Activated naive CD4-positive, alpha-beta T cell treated with anti-CD3 and anti-CD28 coated beads, Interleukin-2, amount 50 U/mL, for 24 hours (primary cell): ENCODE measurements at regions not wholly inside any gene's neighbourhood (a gene's known extent, or its start where the extent isn't known, plus 50 kb on each side); places are given as distances from the start of the nearest gene placed in this dataset.
"Not testable (repeated sequence)": the region's sequence is repeated elsewhere in the genome, so short reads cannot be mapped to it uniquely, and the experiment has no call there.

Experiments used
- H3K27ac Mint-ChIP-seq: one replicate; pipeline ENCODE4 v1.8.0; 2021; ENCODE audit warnings: mild to moderate bottlenecking, mixed read lengths
- H3K27me3 Mint-ChIP-seq: one replicate; pipeline ENCODE4 v1.8.0; 2021; ENCODE audit warnings: mixed read lengths
- H3K36me3 Mint-ChIP-seq: one replicate; pipeline ENCODE4 v1.8.0; 2021; ENCODE audit warnings: mixed read lengths
- H3K4me1 Mint-ChIP-seq: one replicate; pipeline ENCODE4 v1.8.0; 2021; ENCODE audit warnings: mixed read lengths
- H3K4me3 Mint-ChIP-seq: one replicate; pipeline ENCODE4 v1.8.0; 2021; ENCODE audit warnings: mild to moderate bottlenecking, mixed read lengths
- H3K9me3 Mint-ChIP-seq: one replicate; pipeline ENCODE4 v1.8.0; 2021; ENCODE audit warnings: mixed read lengths

- Mint-ChIP-seq H3K9me3 (peaks cover 12% of the 10 kb centered on the region), H3K36me3 (no peaks in the 10 kb centered on the region), H3K4me1 (no peaks in the 10 kb centered on the region), H3K27ac (no peak overlapping the region), H3K27me3 (no peaks in the 10 kb centered on the region), H3K4me3 (no peak overlapping the region)
These were observed 1640.7 kb downstream of the C4orf33 start for GRCh38 chr4:130736436-130737185.

DNA sequence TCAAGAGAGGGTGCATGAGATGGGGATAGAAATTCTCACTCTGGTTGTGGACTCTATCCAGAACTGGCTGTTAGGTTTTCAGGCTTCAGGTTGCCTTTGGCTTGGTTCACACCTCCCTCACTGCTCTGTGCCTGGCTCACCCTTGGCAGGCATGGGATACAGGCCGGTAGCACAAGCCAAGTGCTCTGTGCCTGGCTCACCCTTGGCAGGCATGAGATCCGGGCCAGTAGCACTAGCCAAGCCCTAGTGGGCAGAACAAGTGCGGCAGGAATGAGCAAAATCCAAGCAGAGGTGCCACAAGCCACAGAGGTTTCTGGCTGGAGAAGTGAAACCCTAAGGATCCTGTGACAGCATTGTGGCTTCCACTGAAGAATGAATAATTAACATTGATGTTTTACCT, 1642.3 kb downstream of the C4orf33 start:
- no peak overlapping the region for H3K4me3 Mint-ChIP-seq
- no peak overlapping the region for H3K27ac Mint-ChIP-seq
- H3K9me3 Mint-ChIP-seq, result peaks cover 8% of the 10 kb centered on the region
- H3K4me1 Mint-ChIP-seq, result no peaks in the 10 kb centered on the region
- no peaks in the 10 kb centered on the region for H3K27me3 Mint-ChIP-seq
- H3K36me3 Mint-ChIP-seq, result no peaks in the 10 kb centered on the region

- H3K27me3 Mint-ChIP-seq, result no peaks in the 10 kb centered on the region
These were observed 1651.9 kb downstream of the C4orf33 start for GRCh38 chr4:130747842-130748241.

GRCh38 chr4:130753926-130754325, 1658.0 kb downstream of the C4orf33 start:
- Mint-ChIP-seq H3K9me3 (peaks cover 5% of the 10 kb centered on the region), H3K27me3 (no peaks in the 10 kb centered on the region), H3K36me3 (no peaks in the 10 kb centered on the region), H3K4me1 (no peaks in the 10 kb centered on the region), H3K27ac (no peak overlapping the region), H3K4me3 (no peak overlapping the region)

More at GRCh38 chr4:130747842-130748241, 1651.9 kb downstream of the C4orf33 start:
- Mint-ChIP-seq H3K36me3 (no peaks in the 10 kb centered on the region), H3K4me3 (no peak overlapping the region), H3K4me1 (no peaks in the 10 kb centered on the region), H3K27ac (no peak overlapping the region), H3K9me3 (no peaks in the 10 kb centered on the region)

DNA sequence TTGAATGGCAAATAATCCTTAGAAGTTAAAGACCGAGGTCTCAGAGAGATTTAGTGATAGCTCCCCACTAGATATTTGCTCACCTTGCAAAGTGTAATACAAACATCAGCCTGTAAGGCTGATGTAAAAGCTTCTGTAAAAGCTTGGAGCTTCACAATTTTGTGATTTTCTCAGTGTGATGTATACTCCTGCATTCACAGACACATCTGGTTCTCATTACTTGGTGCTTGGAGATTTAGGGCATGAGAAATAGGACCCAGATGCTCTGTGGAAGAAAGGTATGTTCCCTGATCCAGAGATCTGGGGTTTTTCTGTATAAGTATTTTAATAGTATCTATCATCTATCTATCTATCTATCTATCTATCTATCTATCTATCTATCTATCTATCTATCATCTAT, 1664.3 kb downstream of the C4orf33 start:
- Mint-ChIP-seq H3K4me3 (no peak overlapping the region), H3K27me3 (no peaks in the 10 kb centered on the region), H3K27ac (no peak overlapping the region), H3K9me3 (peaks cover 4% of the 10 kb centered on the region), H3K36me3 (no peaks in the 10 kb centered on the region), H3K4me1 (no peaks in the 10 kb centered on the region)

DNA sequence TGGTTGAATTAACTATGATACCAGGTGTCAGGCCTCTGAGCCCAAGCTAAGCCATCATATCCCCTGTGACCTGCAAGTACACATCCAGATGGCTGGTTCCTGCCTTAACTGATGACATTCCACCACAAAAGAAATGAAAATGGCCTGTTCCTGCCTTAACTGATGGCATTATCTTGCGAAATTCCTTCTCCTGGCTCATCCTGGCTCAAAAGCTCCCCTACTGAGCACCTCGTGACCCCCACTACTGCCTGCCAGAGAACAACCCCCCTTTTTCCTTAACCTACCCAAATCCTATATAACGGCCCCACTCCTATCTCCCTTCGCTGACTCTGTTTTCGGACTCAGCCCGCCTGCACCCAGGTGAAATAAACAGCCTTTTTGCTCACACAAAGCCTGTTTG, 1671.4 kb downstream of the C4orf33 start:
- not testable (repeated sequence) for H3K9me3 Mint-ChIP-seq, H3K27ac Mint-ChIP-seq, H3K4me1 Mint-ChIP-seq, H3K36me3 Mint-ChIP-seq, H3K4me3 Mint-ChIP-seq, H3K27me3 Mint-ChIP-seq

DNA sequence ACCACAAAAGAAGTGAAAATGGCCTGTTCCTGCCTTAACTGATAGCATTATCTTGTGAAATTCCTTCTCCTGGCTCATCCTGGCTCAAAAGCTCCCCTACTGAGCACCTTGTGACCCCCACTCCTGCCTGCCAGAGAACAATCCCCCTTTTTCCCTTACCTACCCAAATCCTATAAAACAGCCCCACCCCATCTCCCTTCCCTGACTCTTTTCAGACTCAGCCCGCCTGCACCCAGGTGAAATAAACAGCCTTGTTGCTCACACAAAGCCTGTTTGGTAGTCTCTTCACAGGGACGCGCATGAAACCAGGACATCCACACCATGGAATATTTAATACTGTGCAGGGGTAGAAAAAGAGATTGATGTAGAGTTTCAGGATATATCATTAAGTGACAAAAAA, 1677.0 kb downstream of the C4orf33 start:
- H3K9me3 Mint-ChIP-seq, H3K27ac Mint-ChIP-seq, H3K36me3 Mint-ChIP-seq, H3K4me1 Mint-ChIP-seq, H3K4me3 Mint-ChIP-seq, H3K27me3 Mint-ChIP-seq: not testable (repeated sequence)

- Mint-ChIP-seq H3K4me1 (no peaks in the 10 kb centered on the region), H3K27me3 (no peaks in the 10 kb centered on the region), H3K4me3 (no peak overlapping the region), H3K9me3 (peaks cover 11% of the 10 kb centered on the region), H3K27ac (no peak overlapping the region), H3K36me3 (no peaks in the 10 kb centered on the region)
These were observed 1712.5 kb downstream of the C4orf33 start for GRCh38 chr4:130808492-130808891.

DNA sequence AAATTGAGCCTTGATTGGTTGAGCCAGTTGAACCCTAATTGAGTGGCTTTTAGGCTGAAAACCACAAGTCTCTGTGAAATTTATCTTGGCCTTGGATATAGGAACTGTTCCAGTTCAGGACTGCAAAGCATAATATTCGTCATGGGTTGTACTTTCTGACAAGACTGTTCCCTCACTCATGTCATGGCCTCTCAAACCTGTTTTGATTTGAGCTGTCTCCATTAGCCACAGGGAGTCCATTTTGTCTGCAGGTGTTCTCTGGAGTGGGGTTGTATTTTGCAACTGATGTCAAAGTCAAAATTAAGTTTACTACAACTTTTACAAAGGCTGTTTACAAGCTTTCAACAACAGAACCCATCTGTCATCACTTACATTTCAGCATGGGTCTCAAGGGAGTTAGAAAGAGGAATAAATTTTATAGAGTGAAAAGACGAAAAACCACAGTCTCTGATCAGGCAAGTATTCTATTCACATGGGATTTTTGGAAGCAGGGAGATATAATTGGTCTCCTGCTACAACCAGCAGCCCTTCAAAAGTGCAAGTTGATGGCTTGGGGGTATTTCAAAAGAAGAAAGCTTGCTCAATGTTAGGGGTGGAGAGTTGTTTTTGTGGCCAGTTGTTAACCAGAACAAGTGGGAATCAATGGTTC, 1716.3 kb downstream of the C4orf33 start:
- Mint-ChIP-seq H3K27me3 (no peaks in the 10 kb centered on the region), H3K36me3 (no peaks in the 10 kb centered on the region), H3K9me3 (peaks cover 3% of the 10 kb centered on the region), H3K4me3 (no peak overlapping the region), H3K4me1 (no peaks in the 10 kb centered on the region), H3K27ac (no peak overlapping the region)

- H3K36me3 Mint-ChIP-seq, result no peaks in the 10 kb centered on the region
- H3K27ac Mint-ChIP-seq, result no peak overlapping the region
- H3K27me3 Mint-ChIP-seq, result no peaks in the 10 kb centered on the region
- H3K9me3 Mint-ChIP-seq, result peaks cover 3% of the 10 kb centered on the region
- H3K4me3 Mint-ChIP-seq, result no peak overlapping the region
- H3K4me1 Mint-ChIP-seq, result no peaks in the 10 kb centered on the region
These were observed 1718.9 kb downstream of the C4orf33 start for GRCh38 chr4:130814896-130815295.

- Mint-ChIP-seq H3K27ac (no peak overlapping the region), H3K27me3 (no peaks in the 10 kb centered on the region), H3K4me1 (no peaks in the 10 kb centered on the region), H3K36me3 (no peaks in the 10 kb centered on the region), H3K4me3 (no peak overlapping the region), H3K9me3 (no peaks in the 10 kb centered on the region)
These were observed 1724.5 kb downstream of the C4orf33 start for GRCh38 chr4:130820448-130820847.

- no peaks in the 10 kb centered on the region for H3K27me3 Mint-ChIP-seq
- H3K4me3 Mint-ChIP-seq, result no peak overlapping the region
- H3K9me3 Mint-ChIP-seq, result no peaks in the 10 kb centered on the region
- H3K4me1 Mint-ChIP-seq, result no peaks in the 10 kb centered on the region
- H3K27ac Mint-ChIP-seq, result no peak overlapping the region
- H3K36me3 Mint-ChIP-seq, result no peaks in the 10 kb centered on the region
These were observed 1729.3 kb downstream of the C4orf33 start for GRCh38 chr4:130825284-130825683.

DNA sequence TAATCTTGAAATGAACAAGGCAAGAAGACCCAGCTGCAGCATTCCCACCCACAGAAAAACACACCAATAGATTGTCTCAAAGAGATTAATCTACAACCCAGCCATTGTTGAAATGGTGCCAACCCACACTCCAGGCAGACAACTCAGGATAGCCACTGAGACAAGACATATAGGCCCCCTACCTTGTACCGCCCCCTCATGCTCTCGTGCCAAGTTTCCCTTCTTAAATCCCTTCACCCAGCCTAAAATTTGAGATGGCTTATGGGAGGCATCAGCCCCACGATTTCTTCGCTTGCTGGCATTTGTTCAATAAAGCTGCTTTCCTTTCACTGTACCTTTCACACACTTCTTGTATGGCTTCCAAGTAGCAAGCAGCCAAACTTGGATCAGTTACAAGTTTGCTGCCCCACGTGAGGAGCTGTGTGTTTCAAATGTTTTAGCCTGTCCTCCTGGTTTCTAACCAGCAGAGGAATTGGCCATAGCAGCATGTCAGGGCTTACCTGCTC, 1754.1 kb downstream of the C4orf33 start:
- H3K36me3 Mint-ChIP-seq, result no peaks in the 10 kb centered on the region
- no peaks in the 10 kb centered on the region for H3K4me1 Mint-ChIP-seq
- H3K9me3 Mint-ChIP-seq, result no peaks in the 10 kb centered on the region
- H3K4me3 Mint-ChIP-seq, result no peak overlapping the region
- H3K27ac Mint-ChIP-seq, result no peak overlapping the region
- no peaks in the 10 kb centered on the region for H3K27me3 Mint-ChIP-seq

GRCh38 chr4:130851107-130851506, 1755.2 kb downstream of the C4orf33 start:
- no peaks in the 10 kb centered on the region for H3K4me1 Mint-ChIP-seq

GRCh38 chr4:130851932-130852331, 1756.0 kb downstream of the C4orf33 start:
- H3K27ac Mint-ChIP-seq, result no peak overlapping the region
- H3K36me3 Mint-ChIP-seq, result no peaks in the 10 kb centered on the region
- H3K9me3 Mint-ChIP-seq, result no peaks in the 10 kb centered on the region
- H3K27me3 Mint-ChIP-seq, result no peaks in the 10 kb centered on the region
- H3K4me3 Mint-ChIP-seq, result no peak overlapping the region
- no peaks in the 10 kb centered on the region for H3K4me1 Mint-ChIP-seq

More at GRCh38 chr4:130851107-130851506, 1755.2 kb downstream of the C4orf33 start:
- Mint-ChIP-seq H3K27me3 (no peaks in the 10 kb centered on the region), H3K36me3 (no peaks in the 10 kb centered on the region), H3K27ac (no peak overlapping the region), H3K9me3 (no peaks in the 10 kb centered on the region), H3K4me3 (no peak overlapping the region)

- Mint-ChIP-seq H3K4me1 (no peaks in the 10 kb centered on the region), H3K9me3 (peaks cover 5% of the 10 kb centered on the region), H3K27me3 (no peaks in the 10 kb centered on the region), H3K4me3 (no peak overlapping the region), H3K36me3 (no peaks in the 10 kb centered on the region), H3K27ac (no peak overlapping the region)
These were observed 1759.6 kb downstream of the C4orf33 start for GRCh38 chr4:130855533-130855932.
